CD4-positive, alpha-beta T cell treated with Interleukin-17A for 4 hours (primary cell): ENCODE measurements at regions not wholly inside any gene's neighbourhood (a gene's known extent, or its start where the extent isn't known, plus 50 kb on each side); places are given as distances from the start of the nearest gene placed in this dataset.

Experiments
- DNase-seq: peaks from one replicate; pipeline ENCODE4 v3.0.0-alpha.2; 2020; ENCODE audit warnings: mixed read lengths

- DNase-seq: no peak
These were observed 360.1 kb downstream of the TNS3 start for GRCh38 chr7:47221826-47222225.

- DNase-seq: no peak
These were observed 363.3 kb downstream of the TNS3 start for GRCh38 chr7:47218378-47219176.

- no peak for DNase-seq
These were observed 364.1 kb downstream of the TNS3 start for GRCh38 chr7:47217570-47218360.

GRCh38 chr7:47217086-47217485 lies 364.8 kb downstream of the TNS3 start:
- no peak for DNase-seq

- DNase-seq: no peak
These were observed 365.5 kb downstream of the TNS3 start for GRCh38 chr7:47216439-47216838.

- no peak for DNase-seq
These were observed 366.3 kb downstream of the TNS3 start for GRCh38 chr7:47215640-47216039.

GRCh38 chr7:47215049-47215448 lies 366.9 kb downstream of the TNS3 start:
- DNase-seq: no peak

GRCh38 chr7:47213276-47213675 lies 368.6 kb downstream of the TNS3 start:
- DNase-seq: no peak

- no peak for DNase-seq
These were observed 370.4 kb downstream of the TNS3 start for GRCh38 chr7:47211519-47211973.

- no peak for DNase-seq
These were observed 371.5 kb downstream of the TNS3 start for GRCh38 chr7:47210281-47210854.

GRCh38 chr7:47207956-47208355 lies 374.0 kb downstream of the TNS3 start:
- no peak for DNase-seq

GRCh38 chr7:47204709-47205108 lies 377.2 kb downstream of the TNS3 start:
- no peak for DNase-seq

- no peak for DNase-seq
These were observed 379.6 kb downstream of the TNS3 start for GRCh38 chr7:47202146-47202783.

GRCh38 chr7:47198159-47198558 lies 383.8 kb downstream of the TNS3 start:
- no peak for DNase-seq

GRCh38 chr7:47197486-47197885 lies 384.4 kb downstream of the TNS3 start:
- no peak for DNase-seq

GRCh38 chr7:47196737-47197136 lies 385.2 kb downstream of the TNS3 start:
- DNase-seq: no peak

GRCh38 chr7:47196106-47196645 lies 385.7 kb downstream of the TNS3 start:
- DNase-seq: no peak

GRCh38 chr7:47195641-47196040 lies 386.3 kb downstream of the TNS3 start:
- DNase-seq: no peak

GRCh38 chr7:47194516-47195057 lies 387.3 kb downstream of the TNS3 start:
- DNase-seq: no peak

- DNase-seq: no peak
These were observed 388.9 kb downstream of the TNS3 start for GRCh38 chr7:47192978-47193377.

GRCh38 chr7:47191876-47192291 lies 390.0 kb downstream of the TNS3 start:
- no peak for DNase-seq

GRCh38 chr7:47191316-47191715 lies 390.6 kb downstream of the TNS3 start:
- DNase-seq: no peak

- DNase-seq: no peak
These were observed 391.4 kb downstream of the TNS3 start for GRCh38 chr7:47190462-47190861.
